ENCODE measurements at regions not wholly inside any gene's neighbourhood (a gene's known extent, or its start where the extent isn't known, plus 50 kb on each side); places are given as distances from the start of the nearest gene placed in this dataset.
"Not testable (repeated sequence)": the region's sequence is repeated elsewhere in the genome, so short reads cannot be mapped to it uniquely, and the experiment has no call there.

DNA sequence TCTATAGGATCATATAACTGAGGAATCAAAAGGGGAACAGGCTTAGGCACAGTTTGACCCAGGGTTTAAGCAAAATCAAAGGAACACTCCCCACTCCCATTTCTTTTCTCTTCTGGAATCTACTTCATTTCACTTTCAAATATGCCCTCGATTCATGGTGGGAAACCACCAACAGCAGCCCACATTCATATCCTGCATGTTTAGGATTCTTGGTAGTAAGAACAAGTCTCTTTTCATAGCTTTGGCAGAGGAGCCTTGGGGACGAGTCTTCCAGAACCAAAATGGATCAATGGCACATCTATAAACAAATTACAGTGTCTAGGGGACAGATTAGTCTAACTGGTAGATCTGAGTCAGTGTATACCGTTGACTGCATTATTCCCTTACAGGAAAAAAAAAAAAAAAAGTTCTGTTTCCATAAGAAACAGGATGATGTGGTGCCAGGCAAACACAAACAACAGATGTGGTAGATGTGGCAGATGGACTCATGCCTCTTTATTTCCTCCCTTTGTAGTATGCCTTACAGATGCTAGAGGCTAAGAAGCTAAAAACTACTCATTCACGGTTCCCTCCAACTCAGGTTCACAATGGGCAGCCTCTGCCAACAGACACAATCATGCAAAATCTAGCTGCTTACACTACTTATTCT lies 578.3 kb upstream of the ADAMTS9 start:
- H3K27me3 Mint-ChIP-seq = no peaks in the 10 kb centered on the region
- intact Hi-C loops (cut with micrococcal nuclease) = no loop called here
- TF ChIP-seq, protein P1, sequence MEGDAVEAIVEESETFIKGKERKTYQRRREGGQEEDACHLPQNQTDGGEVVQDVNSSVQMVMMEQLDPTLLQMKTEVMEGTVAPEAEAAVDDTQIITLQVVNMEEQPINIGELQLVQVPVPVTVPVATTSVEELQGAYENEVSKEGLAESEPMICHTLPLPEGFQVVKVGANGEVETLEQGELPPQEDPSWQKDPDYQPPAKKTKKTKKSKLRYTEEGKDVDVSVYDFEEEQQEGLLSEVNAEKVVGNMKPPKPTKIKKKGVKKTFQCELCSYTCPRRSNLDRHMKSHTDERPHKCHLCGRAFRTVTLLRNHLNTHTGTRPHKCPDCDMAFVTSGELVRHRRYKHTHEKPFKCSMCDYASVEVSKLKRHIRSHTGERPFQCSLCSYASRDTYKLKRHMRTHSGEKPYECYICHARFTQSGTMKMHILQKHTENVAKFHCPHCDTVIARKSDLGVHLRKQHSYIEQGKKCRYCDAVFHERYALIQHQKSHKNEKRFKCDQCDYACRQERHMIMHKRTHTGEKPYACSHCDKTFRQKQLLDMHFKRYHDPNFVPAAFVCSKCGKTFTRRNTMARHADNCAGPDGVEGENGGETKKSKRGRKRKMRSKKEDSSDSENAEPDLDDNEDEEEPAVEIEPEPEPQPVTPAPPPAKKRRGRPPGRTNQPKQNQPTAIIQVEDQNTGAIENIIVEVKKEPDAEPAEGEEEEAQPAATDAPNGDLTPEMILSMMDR (IDR thresholded peaks at IDR 0.05) = no peak
- H3K4me3 Mint-ChIP-seq = no peak overlapping the region
- no peaks in the 10 kb centered on the region for H3K4me1 Mint-ChIP-seq (ENCODE audit: low read depth)
- no peaks in the 10 kb centered on the region for H3K36me3 Mint-ChIP-seq (ENCODE audit: low read depth)
- CTCF ChIA-PET = no interaction called here
- DNase-seq = no peak
- H3K9me3 Mint-ChIP-seq = peaks cover 3% of the 10 kb centered on the region
- H3K27ac Mint-ChIP-seq = no peak overlapping the region
- POLR2A ChIA-PET = no interaction called here
- no peak for ATAC-seq

DNA sequence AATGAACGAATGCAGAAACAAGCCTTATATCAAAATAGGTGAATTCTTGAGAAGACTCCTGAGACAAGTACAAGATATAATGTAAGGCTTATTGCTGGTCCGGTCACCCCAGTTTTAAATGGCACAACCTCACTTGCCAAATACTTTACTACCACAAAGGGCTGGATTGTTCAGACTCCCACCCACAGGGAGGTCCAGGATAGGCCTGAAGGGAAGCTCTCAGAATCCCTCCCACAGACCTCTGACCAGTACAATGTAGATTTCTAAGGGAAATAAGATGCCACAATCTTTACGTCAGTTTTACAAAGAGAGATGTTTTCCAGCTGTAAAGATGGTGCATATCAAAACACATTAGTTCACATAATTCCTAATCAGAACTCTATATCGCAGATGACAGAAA lies 577.7 kb upstream of the ADAMTS9 start:
- Mint-ChIP-seq H3K27ac (no peak overlapping the region), H3K36me3 (ENCODE audit: low read depth) (no peaks in the 10 kb centered on the region), H3K4me3 (no peak overlapping the region), H3K4me1 (ENCODE audit: low read depth) (no peaks in the 10 kb centered on the region), H3K27me3 (no peaks in the 10 kb centered on the region), H3K9me3 (peaks cover 3% of the 10 kb centered on the region)
- intact Hi-C loops (cut with micrococcal nuclease) = no loop called here
- CTCF ChIA-PET = no interaction called here
- TF ChIP-seq, protein P1 (IDR thresholded peaks at IDR 0.05) = no peak
- POLR2A ChIA-PET = no interaction called here
- ATAC-seq (no peak), DNase-seq (no peak)

GRCh38 chr3:65262548-65262947 lies 574.7 kb upstream of the ADAMTS9 start:
- Mint-ChIP-seq H3K4me3 (no peak overlapping the region), H3K36me3 (ENCODE audit: low read depth) (no peaks in the 10 kb centered on the region), H3K27me3 (peaks cover 2% of the 10 kb centered on the region), H3K4me1 (ENCODE audit: low read depth) (no peaks in the 10 kb centered on the region), H3K9me3 (peaks cover 5% of the 10 kb centered on the region), H3K27ac (no peak overlapping the region)
- DNase-seq = no peak
- CTCF ChIA-PET = no interaction called here
- POLR2A ChIA-PET = no interaction called here
- ATAC-seq = no peak
- intact Hi-C loops (cut with micrococcal nuclease) = no loop called here
- TF ChIP-seq, protein P1 (IDR thresholded peaks at IDR 0.05) = no peak

DNA sequence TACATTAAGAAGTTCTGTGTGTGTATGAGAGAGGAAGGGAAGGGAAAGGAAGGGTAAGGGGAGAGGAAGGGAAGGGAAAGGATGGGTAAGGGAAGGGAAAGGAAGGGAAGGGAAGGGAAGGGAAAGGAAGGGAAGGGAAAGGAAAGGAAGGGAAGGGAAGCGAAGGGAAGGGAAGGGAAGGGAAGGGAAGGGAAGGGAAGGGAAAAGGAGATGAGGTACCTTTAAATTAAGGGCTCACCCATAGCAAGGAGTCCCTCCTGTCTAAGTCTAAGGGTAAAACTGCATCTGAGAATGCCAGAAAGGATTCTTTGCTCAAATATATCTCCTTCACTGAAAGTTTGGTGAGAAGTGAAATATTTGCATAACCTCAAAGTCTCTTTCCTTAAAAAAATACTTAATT lies 572.1 kb upstream of the ADAMTS9 start:
- intact Hi-C loops (cut with micrococcal nuclease) = no loop called here
- Mint-ChIP-seq H3K9me3 (peaks cover 8% of the 10 kb centered on the region), H3K27ac (no peak overlapping the region), H3K4me1 (ENCODE audit: low read depth) (no peaks in the 10 kb centered on the region), H3K36me3 (ENCODE audit: low read depth) (no peaks in the 10 kb centered on the region), H3K4me3 (no peak overlapping the region), H3K27me3 (peaks cover 2% of the 10 kb centered on the region)
- TF ChIP-seq, protein P1 (IDR thresholded peaks at IDR 0.05) = no peak
- ATAC-seq = no peak
- ChIA-PET CTCF (no interaction called here), POLR2A (no interaction called here)
- no peak for DNase-seq

- DNase-seq; H3K4me3 Mint-ChIP-seq; H3K4me1 Mint-ChIP-seq (ENCODE audit: low read depth); POLR2A ChIA-PET; ATAC-seq; intact Hi-C loops (cut with micrococcal nuclease); H3K36me3 Mint-ChIP-seq (ENCODE audit: low read depth); H3K27me3 Mint-ChIP-seq; H3K27ac Mint-ChIP-seq; CTCF ChIA-PET: not testable (repeated sequence)
- H3K9me3 Mint-ChIP-seq = peaks cover 14% of the 10 kb centered on the region
These were observed 565.1 kb upstream of the ADAMTS9 start for GRCh38 chr3:65252914-65253313.

DNA sequence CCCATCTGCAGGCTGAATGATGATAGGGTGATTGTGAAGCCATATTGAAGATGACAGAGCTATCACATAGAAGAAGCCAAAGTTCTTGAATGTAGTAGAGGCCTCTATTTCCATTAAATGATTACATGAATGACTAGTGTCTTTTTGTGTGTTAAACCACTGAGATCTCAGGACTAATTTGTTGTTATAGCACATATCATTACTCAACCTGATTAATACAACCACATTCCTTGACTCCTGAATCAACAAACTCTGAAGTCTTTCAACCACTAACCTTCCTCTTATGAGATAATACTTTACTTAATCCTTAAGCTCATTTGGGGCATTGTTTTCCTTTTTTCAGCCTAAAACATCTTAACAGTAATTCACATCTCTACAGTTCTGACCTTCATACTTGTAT lies 564.5 kb upstream of the ADAMTS9 start:
- intact Hi-C loops (cut with micrococcal nuclease) = no loop called here
- no peak overlapping the region for H3K4me3 Mint-ChIP-seq
- H3K36me3 Mint-ChIP-seq (ENCODE audit: low read depth) = no peaks in the 10 kb centered on the region
- peaks cover 14% of the 10 kb centered on the region for H3K9me3 Mint-ChIP-seq
- TF ChIP-seq, protein P1 (IDR thresholded peaks at IDR 0.05) = no peak
- CTCF ChIA-PET = no interaction called here
- ATAC-seq (no peak), DNase-seq (no peak)
- H3K27me3 Mint-ChIP-seq = no peaks in the 10 kb centered on the region
- H3K4me1 Mint-ChIP-seq (ENCODE audit: low read depth) = no peaks in the 10 kb centered on the region
- H3K27ac Mint-ChIP-seq = no peak overlapping the region
- POLR2A ChIA-PET = no interaction called here
